T-helper 17 cell (primary cell): ENCODE measurements at regions not wholly inside any gene's neighbourhood (a gene's known extent, or its start where the extent isn't known, plus 50 kb on each side); places are given as distances from the start of the nearest gene placed in this dataset.
"Not testable (repeated sequence)": the region's sequence is repeated elsewhere in the genome, so short reads cannot be mapped to it uniquely, and the experiment has no call there.

Source experiments
- ATAC-seq: fragments of 150-1000 bp; cut with Tn5 transposase; 2 replicates; pipeline ENCODE4 v1.10.0; 2021; ENCODE audit warnings: mild to moderate bottlenecking, moderate library complexity
- DNase-seq, 3 donors: peaks; one replicate each; pipeline versions ENCODE4 v3.0.0 to v3.0.0-alpha.2; 2020 to 2021
- H3K9me3 ChIP-seq: one replicate; pipeline ENCODE4 v1.7.0; 2013; ENCODE audit warnings: low read length, mild to moderate bottlenecking; ENCODE audit not compliant: control insufficient read depth, poor library complexity, severe bottlenecking
- H3K27ac Mint-ChIP-seq: one replicate; pipeline ENCODE4 v1.8.0; 2022; ENCODE audit warnings: mild to moderate bottlenecking, moderate library complexity, mixed read lengths
- H3K27me3 Mint-ChIP-seq: one replicate; pipeline ENCODE4 v1.8.0; 2022; ENCODE audit warnings: mixed read lengths
- H3K36me3 Mint-ChIP-seq: one replicate; pipeline ENCODE4 v1.8.0; 2022; ENCODE audit warnings: low read depth, mixed read lengths
- H3K4me1 Mint-ChIP-seq: one replicate; pipeline ENCODE4 v1.8.0; 2022; ENCODE audit warnings: mild to moderate bottlenecking, mixed read lengths
- H3K4me3 Mint-ChIP-seq: one replicate; pipeline ENCODE4 v1.8.0; 2022; ENCODE audit warnings: mild to moderate bottlenecking, moderate library complexity, mixed read lengths

GRCh38 chr21:5975719-5976118, 4545.7 kb upstream of the TPTE start:
- H3K9me3 ChIP-seq, H3K36me3 Mint-ChIP-seq, DNase-seq, H3K27me3 Mint-ChIP-seq, H3K4me1 Mint-ChIP-seq, H3K4me3 Mint-ChIP-seq, ATAC-seq, H3K27ac Mint-ChIP-seq: not testable (repeated sequence)

DNA sequence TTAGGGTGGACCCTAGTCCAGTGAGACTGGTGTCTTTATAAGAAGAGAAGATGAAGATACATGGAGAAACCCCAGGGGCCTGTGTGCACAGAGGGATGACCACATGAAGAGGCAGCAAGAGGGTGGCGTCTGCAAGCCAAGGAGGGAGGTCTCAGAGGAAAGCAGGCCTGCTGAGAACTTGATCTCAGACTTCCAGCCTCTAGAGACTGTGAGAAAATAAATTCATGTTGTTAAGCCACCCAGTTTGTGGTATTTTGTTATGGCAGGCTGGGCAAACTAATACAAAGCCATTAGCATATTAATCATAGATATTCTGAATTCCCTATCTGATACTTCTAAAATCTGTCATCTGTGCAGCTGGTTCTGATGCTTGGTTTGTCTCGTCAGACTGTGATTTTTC, 4523.8 kb upstream of the TPTE start:
- H3K4me1 Mint-ChIP-seq, H3K9me3 ChIP-seq, DNase-seq, H3K36me3 Mint-ChIP-seq, H3K27me3 Mint-ChIP-seq, ATAC-seq, H3K27ac Mint-ChIP-seq, H3K4me3 Mint-ChIP-seq: not testable (repeated sequence)

GRCh38 chr21:6015422-6016057, 4505.8 kb upstream of the TPTE start:
- not testable (repeated sequence) for ATAC-seq, DNase-seq, H3K36me3 Mint-ChIP-seq, H3K4me1 Mint-ChIP-seq, H3K27ac Mint-ChIP-seq, H3K4me3 Mint-ChIP-seq, H3K9me3 ChIP-seq, H3K27me3 Mint-ChIP-seq

GRCh38 chr21:6020460-6020859, 4500.9 kb upstream of the TPTE start:
- not testable (repeated sequence) for H3K9me3 ChIP-seq, H3K27me3 Mint-ChIP-seq, H3K27ac Mint-ChIP-seq, H3K4me1 Mint-ChIP-seq, ATAC-seq, H3K4me3 Mint-ChIP-seq, DNase-seq, H3K36me3 Mint-ChIP-seq

DNA sequence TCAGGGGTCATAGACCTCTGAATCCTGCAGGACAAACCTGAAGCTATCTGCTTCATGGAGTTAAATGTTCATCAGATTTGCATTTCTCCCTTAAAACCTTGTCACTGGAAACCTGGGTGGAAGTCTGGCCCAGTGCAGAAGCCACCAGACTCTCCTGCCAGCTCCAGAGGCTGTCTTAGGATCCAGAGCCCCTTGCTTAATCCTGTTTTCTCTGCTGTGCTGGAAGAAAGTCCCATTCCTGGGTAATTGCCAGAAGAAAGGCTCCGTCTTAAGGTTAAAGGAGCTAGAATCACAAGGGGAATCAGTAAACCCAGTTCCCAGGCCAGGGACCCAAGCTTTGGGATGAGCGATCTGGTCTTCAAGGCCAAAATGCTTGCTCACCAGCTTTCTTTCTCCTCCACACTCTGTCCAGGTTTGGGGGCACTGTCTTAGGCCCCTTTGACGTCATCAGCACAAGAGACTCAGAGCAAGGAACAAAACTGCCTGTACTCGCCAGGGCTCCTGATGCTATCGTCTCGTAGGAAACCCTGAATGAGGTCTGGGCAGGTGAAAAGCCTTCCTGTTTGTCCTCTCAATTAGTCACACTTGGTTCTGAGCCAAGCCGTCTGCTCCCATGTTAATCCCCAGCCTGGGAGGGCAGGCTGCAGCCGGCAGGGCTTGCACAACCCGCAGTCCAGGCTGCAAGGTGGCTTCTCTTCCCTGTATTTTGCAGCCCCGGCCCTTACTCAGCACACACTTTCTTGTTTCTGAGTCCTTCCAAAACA, 4500.2 kb upstream of the TPTE start:
- not testable (repeated sequence) for H3K4me1 Mint-ChIP-seq, H3K27ac Mint-ChIP-seq, ATAC-seq, H3K36me3 Mint-ChIP-seq, H3K4me3 Mint-ChIP-seq, H3K27me3 Mint-ChIP-seq, H3K9me3 ChIP-seq, DNase-seq

DNA sequence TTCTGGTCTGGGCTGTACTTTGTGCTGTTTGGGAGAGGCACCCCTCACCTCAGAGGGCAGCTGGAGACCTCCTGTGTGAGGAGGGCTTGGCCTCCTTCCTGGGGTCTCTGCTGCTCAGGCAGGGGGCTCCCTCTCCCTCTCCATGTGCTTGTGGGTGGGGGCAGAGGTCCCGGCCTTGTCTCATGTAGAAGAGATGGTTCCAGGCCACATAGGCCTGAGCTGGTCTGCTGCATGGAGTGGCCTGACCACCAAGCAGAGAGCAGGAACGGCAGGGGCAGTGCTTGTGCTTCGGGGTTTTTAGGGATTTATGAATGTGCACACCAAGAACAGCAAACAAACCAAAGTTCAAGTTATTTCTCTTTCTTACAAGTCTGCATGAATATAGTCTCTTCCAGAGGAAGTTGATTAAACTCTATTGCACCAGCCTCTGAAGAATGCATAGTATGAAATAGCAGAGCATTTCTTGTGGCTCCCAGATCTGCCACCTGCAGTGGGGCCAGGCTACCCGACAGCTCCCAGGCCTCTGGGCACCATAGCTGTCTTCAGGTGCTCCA, 4499.6 kb upstream of the TPTE start:
- not testable (repeated sequence) for H3K36me3 Mint-ChIP-seq, H3K4me3 Mint-ChIP-seq, H3K4me1 Mint-ChIP-seq, DNase-seq, H3K9me3 ChIP-seq, H3K27ac Mint-ChIP-seq, ATAC-seq, H3K27me3 Mint-ChIP-seq

- H3K27me3 Mint-ChIP-seq, ATAC-seq, H3K27ac Mint-ChIP-seq, H3K9me3 ChIP-seq, H3K4me1 Mint-ChIP-seq, H3K36me3 Mint-ChIP-seq, H3K4me3 Mint-ChIP-seq, DNase-seq: not testable (repeated sequence)
Measured at GRCh38 chr21:6023331-6023730, 4498.1 kb upstream of the TPTE start.

DNA sequence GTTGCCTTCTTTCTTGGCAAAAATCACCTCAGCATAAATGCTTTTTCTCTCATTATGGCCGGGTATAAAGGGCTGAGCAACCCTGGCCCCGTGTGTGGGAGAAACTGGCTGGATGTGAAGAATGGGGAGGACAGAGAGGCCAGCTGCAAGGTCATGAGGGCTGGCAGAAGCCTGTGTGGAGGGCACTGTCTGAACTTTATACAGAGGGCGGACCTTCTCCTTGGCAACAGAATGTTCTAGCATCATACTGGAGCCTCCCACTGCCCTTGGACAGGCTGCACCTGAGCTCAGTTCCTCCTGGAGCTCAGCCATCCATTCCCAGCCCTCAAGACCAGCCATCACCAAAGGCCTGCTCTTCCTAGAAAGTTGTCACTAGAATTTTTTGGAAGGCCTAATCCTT, 4496.2 kb upstream of the TPTE start:
- not testable (repeated sequence) for H3K4me1 Mint-ChIP-seq

GRCh38 chr21:6027497-6027896, 4493.9 kb upstream of the TPTE start:
- H3K4me1 Mint-ChIP-seq, ATAC-seq, H3K27me3 Mint-ChIP-seq: not testable (repeated sequence)

More for the DNA sequence above, 4496.2 kb upstream of the TPTE start:
- H3K27me3 Mint-ChIP-seq, H3K9me3 ChIP-seq, H3K36me3 Mint-ChIP-seq, ATAC-seq, H3K27ac Mint-ChIP-seq, DNase-seq, H3K4me3 Mint-ChIP-seq: not testable (repeated sequence)

DNA sequence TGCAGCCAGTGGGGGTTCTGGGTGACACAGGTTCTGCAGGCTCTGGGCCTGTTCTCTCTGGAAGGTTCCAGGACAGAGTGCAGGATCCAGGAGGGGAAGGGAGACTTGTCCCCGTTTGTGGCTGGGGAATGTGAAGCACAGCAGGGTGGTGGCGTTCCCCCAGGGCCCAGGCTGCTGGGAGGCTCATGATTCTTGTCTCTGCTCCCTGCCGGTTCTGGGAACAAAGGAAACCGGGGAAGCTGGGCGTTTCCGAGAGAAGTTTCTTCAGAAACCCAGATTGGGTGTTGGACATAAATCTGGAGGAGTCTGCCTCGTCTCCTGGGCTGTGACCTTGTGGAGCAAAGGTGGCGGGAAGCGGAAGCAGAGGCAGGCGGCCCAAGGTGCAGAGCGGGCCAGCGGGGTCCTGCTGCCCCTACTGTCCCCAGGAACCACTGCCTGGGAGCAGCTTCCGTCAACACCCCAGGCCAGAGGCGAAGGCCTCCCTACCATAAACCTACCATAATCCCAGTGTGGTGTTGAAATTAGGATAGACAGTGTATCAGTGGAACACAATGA, 4487.2 kb upstream of the TPTE start:
- not testable (repeated sequence) for ATAC-seq, H3K4me1 Mint-ChIP-seq, H3K9me3 ChIP-seq, H3K4me3 Mint-ChIP-seq, H3K36me3 Mint-ChIP-seq, H3K27ac Mint-ChIP-seq, DNase-seq, H3K27me3 Mint-ChIP-seq

More at GRCh38 chr21:6027497-6027896, 4493.9 kb upstream of the TPTE start:
- H3K27ac Mint-ChIP-seq, DNase-seq, H3K36me3 Mint-ChIP-seq, H3K9me3 ChIP-seq, H3K4me3 Mint-ChIP-seq: not testable (repeated sequence)

DNA sequence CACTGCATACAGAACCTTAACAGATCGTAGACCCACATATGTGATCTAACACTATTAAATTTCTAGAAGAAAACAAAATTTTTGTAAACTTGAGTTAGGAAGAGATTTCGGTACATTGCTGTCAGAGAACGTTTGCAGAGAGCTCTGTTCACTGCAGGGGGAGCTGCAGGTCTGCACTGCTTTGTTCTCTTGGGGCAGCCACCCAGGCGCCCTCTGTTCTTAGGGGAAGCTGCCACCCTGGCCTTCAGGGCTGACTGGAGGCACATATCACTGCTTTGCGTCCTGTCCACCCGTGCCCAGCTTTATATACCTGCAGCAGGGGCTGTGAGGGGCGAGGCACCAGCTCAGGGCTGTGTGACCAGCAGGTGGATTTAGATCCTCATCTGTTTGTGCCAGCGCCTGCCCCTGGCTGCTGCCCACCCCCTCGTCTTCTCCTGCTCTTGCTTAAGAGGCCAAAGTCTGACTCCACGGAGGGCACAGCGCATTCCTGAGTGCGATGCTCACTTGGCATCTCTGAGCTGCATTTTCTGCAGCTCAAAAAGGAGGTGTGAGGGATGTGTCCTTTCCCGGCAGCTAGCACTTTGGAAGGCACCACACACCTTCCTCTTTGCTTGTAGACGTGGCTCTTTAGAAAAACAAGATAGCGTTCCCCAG, 4486.4 kb upstream of the TPTE start:
- H3K27ac Mint-ChIP-seq, H3K36me3 Mint-ChIP-seq, DNase-seq, H3K9me3 ChIP-seq, H3K27me3 Mint-ChIP-seq, H3K4me3 Mint-ChIP-seq, ATAC-seq, H3K4me1 Mint-ChIP-seq: not testable (repeated sequence)

DNA sequence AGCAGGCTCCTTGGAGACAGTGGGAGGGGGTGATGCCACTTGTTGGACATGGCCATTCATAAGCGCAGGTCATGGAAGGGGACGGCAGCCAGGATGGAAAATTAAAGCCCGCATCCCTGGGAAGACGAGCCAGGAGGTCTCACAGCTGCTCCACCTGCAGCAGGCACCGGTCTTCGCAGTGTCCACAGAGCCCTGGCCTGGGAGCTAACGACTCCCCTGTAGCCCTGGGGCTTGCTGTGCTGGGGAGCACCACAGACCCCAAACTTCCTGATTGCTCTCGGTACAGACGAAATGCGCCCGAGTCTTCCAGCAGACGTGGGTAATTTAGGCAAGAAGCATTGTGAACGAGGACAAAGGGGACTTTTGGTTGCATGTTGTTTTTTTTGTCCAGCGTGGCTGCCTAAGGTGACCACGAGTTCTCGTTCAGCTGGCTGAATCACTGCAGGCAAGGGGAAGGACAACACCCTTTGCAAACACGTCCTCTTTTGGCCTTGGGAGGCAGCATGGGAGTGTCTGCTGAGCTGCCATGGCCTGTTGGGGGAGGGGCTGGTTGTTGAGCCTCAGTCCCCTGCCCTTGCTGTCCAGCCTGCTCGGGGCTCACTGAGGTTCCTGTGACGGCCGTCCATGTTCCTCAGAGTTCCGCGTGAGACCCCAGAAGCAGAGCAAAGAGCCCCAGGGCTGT, 4485.8 kb upstream of the TPTE start:
- H3K36me3 Mint-ChIP-seq, H3K4me1 Mint-ChIP-seq, H3K9me3 ChIP-seq, DNase-seq, H3K27ac Mint-ChIP-seq, H3K4me3 Mint-ChIP-seq, H3K27me3 Mint-ChIP-seq, ATAC-seq: not testable (repeated sequence)

GRCh38 chr21:6039224-6039623, 4482.2 kb upstream of the TPTE start:
- not testable (repeated sequence) for H3K27me3 Mint-ChIP-seq, H3K4me1 Mint-ChIP-seq, H3K27ac Mint-ChIP-seq, ATAC-seq, H3K4me3 Mint-ChIP-seq, DNase-seq, H3K36me3 Mint-ChIP-seq, H3K9me3 ChIP-seq
